K562 (cell line): ENCODE measurements at regions not wholly inside any gene's neighbourhood (a gene's known extent, or its start where the extent isn't known, plus 50 kb on each side); places are given as distances from the start of the nearest gene placed in this dataset.

Source experiments
- ATAC-seq: fragments of 200-7000 bp; cut with Tn5 transposase; 3 replicates; pipeline ENCODE4 v1.9.1; 2020; ENCODE audit warnings: moderate library complexity
- BruUV-seq: library from RNA; stranded (reverse); fragments of 400-500 nt; replicated peaks from 2 replicates; lab custom pipeline; 2021; lab: Mats Ljungman, UMichigan
- CTCF ChIA-PET: fragments of 300-600 bp; formaldehyde crosslinking; extraction: SDS; loops from one replicate; lab custom pipeline; 2021; ENCODE audit warnings: low intra/inter-chr PET ratio; lab: Yijun Ruan, JAX
- POLR2A ChIA-PET: fragments of 300-600, 350-650 bp; sonication (Branson Sonifier 250); formaldehyde crosslinking; extraction: SDS; loops from one replicate; lab custom pipeline; 2021; ENCODE audit warnings: antibody characterized with exemption, inconsistent platforms; lab: Yijun Ruan, JAX
- DNase-seq, 4 experiments: peaks; one replicate each; pipeline versions ENCODE4 v3.0.0 to v3.0.0-alpha.2; 2011 to 2018; ENCODE audit warnings: low spot score in 3 of 4, mixed read lengths in 3 of 4; ENCODE audit errors: extremely low read depth in 1 of 4
- FAIRE-seq: peaks from 2 replicates; lab custom pipeline; 2011; peaks lifted over from hg19 to GRCh38; lab: Jason Lieb, UNC
- H2AFZ ChIP-seq: 2 replicates; pipeline ENCODE4 v1.6.0; 2011; ENCODE audit warnings: low read depth, low read length, control low read depth, inconsistent platforms
- H3K27ac ChIP-seq: fragments of 200-600 bp; 3 replicates; pipeline ENCODE4 v1.8.0; 2011; ENCODE audit warnings: low read depth, mild to moderate bottlenecking, control low read depth, inconsistent platforms, low read length, moderate library complexity, mixed read lengths; ENCODE audit errors: extremely low read depth
- H3K27me3 ChIP-seq, 2 experiments: fragments of 300-600 bp in 1 of 2; 2 replicates in 1 of 2; 3 replicates in 1 of 2; pipeline versions ENCODE4 v1.6.0 to v1.8.0; 2011; ENCODE audit warnings: inconsistent platforms in 2 of 2, low read length in 2 of 2, mild to moderate bottlenecking in 1 of 2, mixed read lengths in 1 of 2, moderate library complexity in 1 of 2; ENCODE audit not compliant: control insufficient read depth in 2 of 2, insufficient read depth in 2 of 2
- H3K36me3 ChIP-seq: fragments of 300-600 bp; 3 replicates; pipeline ENCODE4 v1.8.0; 2011; ENCODE audit warnings: mild to moderate bottlenecking, low read length, inconsistent platforms; ENCODE audit not compliant: control insufficient read depth, insufficient read depth
- H3K4me1 ChIP-seq, 2 experiments: fragments of 200-600 bp in 1 of 2; replicated peaks in 1 of 2; 2 replicates in 1 of 2; 3 replicates in 1 of 2; pipeline versions ENCODE4 v1.5.1 to v1.8.0; 2011; ENCODE audit warnings: inconsistent platforms in 2 of 2, low read length in 2 of 2, mild to moderate bottlenecking in 1 of 2, mixed read lengths in 1 of 2, moderate library complexity in 1 of 2; ENCODE audit not compliant: control insufficient read depth in 2 of 2, insufficient read depth in 2 of 2
- H3K4me2 ChIP-seq: 2 replicates; pipeline ENCODE4 v1.6.1; 2011; ENCODE audit warnings: low read length, control low read depth, inconsistent platforms, mixed read lengths; ENCODE audit not compliant: insufficient read depth
- H3K4me3 ChIP-seq: fragments of 200-600 bp; sonication (generic), shearing (Covaris generic); 2 replicates; pipeline ENCODE4 v1.5.1; 2016; ENCODE audit warnings: control low read depth, inconsistent platforms
- H3K79me2 ChIP-seq: fragments of 200-600 bp; 3 replicates; pipeline ENCODE4 v1.8.0; 2011; ENCODE audit warnings: low read length, inconsistent platforms; ENCODE audit not compliant: control insufficient read depth, insufficient read depth
- H3K9ac ChIP-seq, 2 experiments: 2 replicates each; pipeline versions ENCODE4 v1.6.0 to v1.6.1; 2011; ENCODE audit warnings: low read depth in 2 of 2, low read length in 2 of 2, control low read depth in 1 of 2, inconsistent platforms in 1 of 2, mild to moderate bottlenecking in 1 of 2, mixed read lengths in 1 of 2; ENCODE audit not compliant: insufficient read depth in 1 of 2
- H3K9me1 ChIP-seq: one replicate; pipeline ENCODE4 v1.6.0; 2011; ENCODE audit warnings: inconsistent platforms, mild to moderate bottlenecking, low read length, moderate library complexity; ENCODE audit not compliant: control insufficient read depth, insufficient read depth
- H3K9me3 ChIP-seq: replicated peaks from 2 replicates; pipeline ENCODE4 v1.5.1; 2011; ENCODE audit warnings: low read depth, low read length, inconsistent platforms; ENCODE audit not compliant: control insufficient read depth, insufficient read depth
- H4K20me1 ChIP-seq: replicated peaks from 2 replicates; pipeline ENCODE4 v1.6.1; 2011; ENCODE audit warnings: low read length, inconsistent platforms, mixed read lengths; ENCODE audit not compliant: control insufficient read depth, insufficient read depth
- BACH1 ChIP-seq: fragments of 200-800 bp; sonication (Bioruptor generic); IDR thresholded peaks from 2 replicates; pipeline ENCODE4 v1.6.1; 2016; ENCODE audit warnings: missing genetic modification characterization, missing compliant biosample characterization
- DMBX1 ChIP-seq: fragments of 250-450 bp; sonication (Bioruptor Pico); IDR thresholded peaks from 2 replicates; pipeline ENCODE4 v1.8.0; 2022; ENCODE audit warnings: inconsistent platforms, mild to moderate bottlenecking, moderate library complexity, borderline replicate concordance
- EP300 ChIP-seq: IDR thresholded peaks from 2 replicates; pipeline ENCODE4 v1.6.1; 2012; ENCODE audit warnings: low read length, improper control_type of control experiment
- FOXO4 ChIP-seq: fragments of 450-650 bp; formaldehyde crosslinking; IDR thresholded peaks from 2 replicates; pipeline ENCODE4 v1.4.0; 2020; ENCODE audit warnings: mild to moderate bottlenecking, moderate library complexity
- HMGXB4 ChIP-seq: sonication (generic); formaldehyde crosslinking; IDR thresholded peaks from 2 replicates; pipeline ENCODE4 v1.8.1; 2023; ENCODE audit warnings: mild to moderate bottlenecking, missing genetic modification reagents
- JUND ChIP-seq, 2 experiments: IDR thresholded peaks; 2 replicates in 1 of 2; 3 replicates in 1 of 2; pipeline ENCODE4 v1.6.1; 2011; ENCODE audit warnings: borderline replicate concordance in 2 of 2, low read depth in 2 of 2, low read length in 2 of 2, improper control_type of control experiment in 1 of 2, missing biosample characterization in 1 of 2, missing genetic modification characterization in 1 of 2, missing genetic modification reagents in 1 of 2
- LARP7 ChIP-seq: fragments of 450-650 bp; IDR thresholded peaks from 2 replicates; pipeline ENCODE4 v1.6.1; 2016
- NFATC3 ChIP-seq: fragments of 450-650 bp; IDR thresholded peaks from 2 replicates; pipeline ENCODE4 v1.6.1; 2017; ENCODE audit warnings: mild to moderate bottlenecking
- RAD21 ChIP-seq, 2 experiments: fragments of 250-450 bp in 1 of 2; fragments of 450-650 bp in 1 of 2; sonication (Bioruptor Pico) in 1 of 2; formaldehyde crosslinking in 1 of 2; IDR thresholded peaks in 1 of 2; conservative IDR thresholded peaks in 1 of 2; 2 replicates each; pipeline versions ENCODE4 v1.4.0 to v1.8.0; 2020 to 2022; ENCODE audit warnings: mild to moderate bottlenecking in 2 of 2, moderate library complexity in 1 of 2
- SETDB1 ChIP-seq: IDR thresholded peaks from one replicate; pipeline ENCODE4 v1.6.1; 2012; ENCODE audit warnings: low read length, control low read depth, inconsistent platforms
- TCF3 ChIP-seq: sonication (generic); formaldehyde crosslinking; IDR thresholded peaks from 2 replicates; pipeline ENCODE4 v1.4.0; 2020; ENCODE audit warnings: mild to moderate bottlenecking, missing genetic modification reagents
- THRAP3 ChIP-seq: fragments of 450-650 bp; IDR thresholded peaks from 2 replicates; pipeline ENCODE4 v1.6.1; 2016; ENCODE audit warnings: mild to moderate bottlenecking, inconsistent platforms, borderline replicate concordance
- TOE1 ChIP-seq, 2 experiments: fragments of 450-650 bp in 1 of 2; sonication (generic) in 1 of 2; formaldehyde crosslinking in 1 of 2; IDR thresholded peaks; 2 replicates each; pipeline versions ENCODE4 v1.7.1 to v1.8.0; 2016 to 2022; ENCODE audit warnings: borderline replicate concordance in 2 of 2, mild to moderate bottlenecking in 2 of 2, antibody characterized with exemption in 1 of 2, inconsistent platforms in 1 of 2, low read depth in 1 of 2, missing genetic modification reagents in 1 of 2, moderate library complexity in 1 of 2
- ZNF121 ChIP-seq: sonication (generic); formaldehyde crosslinking; conservative IDR thresholded peaks from 2 replicates; pipeline ENCODE4 v1.8.0; 2022; ENCODE audit warnings: missing genetic modification reagents
- ZNF165 ChIP-seq: fragments of 250-450 bp; sonication (Bioruptor Pico); IDR thresholded peaks from 2 replicates; pipeline ENCODE4 v1.4.0; 2020; ENCODE audit warnings: borderline replicate concordance
- ZNF24 ChIP-seq: fragments of 450-650 bp; IDR thresholded peaks from 2 replicates; pipeline ENCODE4 v1.6.1; 2016
- ZNF766 ChIP-seq: fragments of 200-800 bp; sonication (Bioruptor generic); conservative IDR thresholded peaks from 2 replicates; pipeline ENCODE4 v1.6.1; 2016; ENCODE audit warnings: missing genetic modification characterization, missing compliant biosample characterization
- WGBS: fragments of 100-300 bp; shearing (Covaris generic); methylation state at CpG from one replicate; pipeline ENCODE4 v1.1.6; 2016; ENCODE audit warnings: low coverage, mixed read lengths; ENCODE audit not compliant: insufficient coverage; ENCODE audit errors: missing lambda C conversion rate; 5-methylcytosine and 5-hydroxymethylcytosine counted together
- in situ Hi-C: fragments of 300-500 bp; cut with MboI; formaldehyde crosslinking; loops from 4 replicates; pipeline ENCODE4 v1.15.0; 2018; ENCODE audit warnings: inconsistent platforms, mixed read lengths
- intact Hi-C: fragments of 100-400 bp; cut with micrococcal nuclease; formaldehyde crosslinking; loops from 2 replicates; pipeline ENCODE4 v1.14.2; 2022

DNA sequence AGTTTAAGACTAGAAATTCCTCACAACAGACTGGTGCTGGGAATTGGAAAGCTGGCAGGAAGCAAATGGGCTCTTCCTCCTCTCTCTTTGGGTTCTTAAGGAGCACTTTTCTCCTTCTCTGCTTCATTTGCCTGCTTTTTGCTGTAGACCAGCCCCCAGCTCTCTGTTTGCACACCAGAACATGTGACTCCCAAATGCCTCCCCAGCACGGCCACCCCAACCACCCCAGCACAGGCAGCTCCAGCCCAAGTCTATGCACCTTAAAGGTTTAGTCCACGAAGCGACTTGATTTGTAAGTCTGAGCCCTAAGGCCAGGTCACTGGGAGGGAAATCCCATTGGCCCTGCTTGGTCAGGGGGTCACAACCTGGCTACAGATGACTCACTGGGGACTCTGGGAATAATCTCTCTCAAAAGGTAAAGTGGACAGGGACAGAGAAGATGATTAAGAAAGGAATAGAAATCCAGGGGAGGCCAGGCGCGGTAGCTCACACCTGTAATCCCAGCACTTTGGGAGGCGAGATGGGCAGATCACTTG, 377.8 kb upstream of the PROK2 start:
- peak overlapping the region; percentile 37; the same call in 1 of the 2 replicates for H3K4me2 ChIP-seq
- H3K4me1 ChIP-seq = peaks cover 18 to 37% of the 10 kb centered on the region in 2 experiments; a peak in 4 of 5 replicates
- peak overlapping the region; percentile 74 for H2AFZ ChIP-seq
- ATAC-seq = peak; percentile 11
- no peaks in the 10 kb centered on the region; the same call in 1 of the 2 replicates for H3K9me3 ChIP-seq
- intact Hi-C loops = loop anchor here (2.0 to 5.0 kb wide), 3 partner anchors 75 to 208 kb away; no protein-coding TSS in a partner anchor
- POLR2A ChIA-PET = interaction anchor here (0.7 to 1.8 kb wide), 3 partner anchors 7 to 271 kb away, joined by 3 to 7 read pairs (median 4); no protein-coding TSS in a partner anchor
- in situ Hi-C loops = no loop called here
- no peaks in the 10 kb centered on the region for H3K79me2 ChIP-seq
- no peak for FAIRE-seq
- BruUV-seq = no TSS peak
- peak overlapping the region; percentile 48 to 57; a peak in 2 of 4 replicates for H3K9ac ChIP-seq
- CTCF ChIA-PET = no interaction called here
- 41% methylated on average over 6 of the region's 6 CpGs for WGBS
- H3K9me1 ChIP-seq = no peaks in the 10 kb centered on the region
- H4K20me1 ChIP-seq = no peaks in the 10 kb centered on the region
- no peaks in the 10 kb centered on the region for H3K27me3 ChIP-seq
- H3K27ac ChIP-seq = no peak overlapping the region; the same call in 2 of the 3 replicates
- DNase-seq = peak in 2 of 4 experiments; percentile 29 to 33
- no peak overlapping the region for H3K4me3 ChIP-seq
- no peaks in the 10 kb centered on the region for H3K36me3 ChIP-seq
- TF ChIP-seq ZNF165 (CRISPR knock-in tag) = no peak
- TF ChIP-seq ZNF24 = no peak
- TF ChIP-seq THRAP3 = no peak
- no peak for TF ChIP-seq TCF3
- TF ChIP-seq NFATC3 = no peak
- TF ChIP-seq EP300 = no peak
- TF ChIP-seq JUND (IDR thresholded peaks at IDR 0.05; ENCODE audit: borderline replicate concordance, low read depth, low read length) = peak; percentile 55; the same call in 1 of the 2 replicates
- TF ChIP-seq JUND (tag; IDR thresholded peaks at IDR 0.05; ENCODE audit: borderline replicate concordance, low read depth, low read length) = no peak
- TF ChIP-seq HMGXB4 (CRISPR knock-in tag) = no peak
- TF ChIP-seq LARP7 = no peak
- no peak for TF ChIP-seq RAD21 (CRISPR knock-in tag; conservative IDR thresholded peaks at IDR 0.05 in 1 of 2, IDR thresholded peaks at IDR 0.05 in 1 of 2)
- TF ChIP-seq TOE1 (IDR thresholded peaks at IDR 0.05; ENCODE audit: borderline replicate concordance) = no peak
- TF ChIP-seq TOE1 (CRISPR knock-in tag; IDR thresholded peaks at IDR 0.05; ENCODE audit: borderline replicate concordance, low read depth) = no peak
- TF ChIP-seq SETDB1 = no peak
- TF ChIP-seq DMBX1 (CRISPR knock-in tag) = peak; percentile 11; the same call in 1 of the 2 replicates
- no peak for TF ChIP-seq ZNF121 (CRISPR knock-in tag)
- no peak for TF ChIP-seq FOXO4 (CRISPR knock-in tag)
- 0 out of 2 replicates have a peak, but pooled peaks have one; percentile 36 for TF ChIP-seq ZNF766 (CRISPR knock-in tag)
- TF ChIP-seq BACH1 (tag) = no peak
